ENCODE measurements at regions not wholly inside any gene's neighbourhood (a gene's known extent, or its start where the extent isn't known, plus 50 kb on each side); places are given as distances from the start of the nearest gene placed in this dataset.
A peak's percentile ranks its signal among the peaks of the same experiment; 100 is the strongest.

GRCh38 chr1:8104278-8105236 lies 78.4 kb upstream of the ERRFI1 start:
- TF ChIP-seq CTCF (IDR thresholded peaks at IDR 0.05; ENCODE audit: low read depth, low read length): no peak
- H3K4me3 ChIP-seq (ENCODE audit: low read depth, low read length): no peak overlapping the region

GRCh38 chr1:8097908-8098307 lies 71.8 kb upstream of the ERRFI1 start:
- no peak for TF ChIP-seq CTCF (IDR thresholded peaks at IDR 0.05; ENCODE audit: low read depth, low read length)
- no peak overlapping the region for H3K4me3 ChIP-seq (ENCODE audit: low read depth, low read length)

GRCh38 chr1:8097077-8097799 lies 71.1 kb upstream of the ERRFI1 start:
- TF ChIP-seq CTCF (IDR thresholded peaks at IDR 0.05; ENCODE audit: low read depth, low read length): no peak
- no peak overlapping the region for H3K4me3 ChIP-seq (ENCODE audit: low read depth, low read length)

GRCh38 chr1:8096105-8097011 lies 70.2 kb upstream of the ERRFI1 start:
- no peak for TF ChIP-seq CTCF (IDR thresholded peaks at IDR 0.05; ENCODE audit: low read depth, low read length)
- no peak overlapping the region for H3K4me3 ChIP-seq (ENCODE audit: low read depth, low read length)

GRCh38 chr1:8095584-8095983 lies 69.5 kb upstream of the ERRFI1 start:
- no peak for TF ChIP-seq CTCF (IDR thresholded peaks at IDR 0.05; ENCODE audit: low read depth, low read length)
- H3K4me3 ChIP-seq (ENCODE audit: low read depth, low read length): no peak overlapping the region

GRCh38 chr1:8094481-8095241 lies 68.6 kb upstream of the ERRFI1 start:
- H3K4me3 ChIP-seq (ENCODE audit: low read depth, low read length): peak overlapping the region; percentile 11; the same call in 1 of the 2 replicates
- TF ChIP-seq CTCF (IDR thresholded peaks at IDR 0.05; ENCODE audit: low read depth, low read length): no peak

Data from WI38 (cell line).